ENCODE measurements at regions not wholly inside any gene's neighbourhood (a gene's known extent, or its start where the extent isn't known, plus 50 kb on each side); places are given as distances from the start of the nearest gene placed in this dataset.

DNA sequence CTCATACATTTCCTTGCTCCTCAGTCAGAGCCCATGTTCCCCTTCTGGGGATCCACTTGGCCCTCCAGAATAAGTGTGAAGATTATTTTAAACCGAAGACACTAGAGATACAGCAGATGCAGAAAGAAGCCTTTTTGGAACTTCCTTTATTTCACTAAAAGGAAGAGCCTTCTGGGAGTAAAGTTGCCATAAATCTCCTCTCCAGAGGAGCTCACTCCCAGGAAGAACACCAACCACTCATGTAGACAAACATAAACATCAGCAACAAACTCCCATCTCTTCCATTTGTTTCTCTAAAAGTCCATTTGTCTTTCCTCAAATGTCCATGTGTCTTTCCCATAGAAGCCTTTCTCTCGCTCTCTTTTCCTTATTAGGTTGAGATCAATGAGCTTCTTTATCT lies 62.4 kb upstream of the MSH6 start:
- TF ChIP-seq POLR2A (IDR thresholded peaks at IDR 0.05): no peak
- TF ChIP-seq CTCF (IDR thresholded peaks at IDR 0.05): no peak
